Neuronal stem cell (in vitro differentiated cells): ENCODE measurements at regions not wholly inside any gene's neighbourhood (a gene's known extent, or its start where the extent isn't known, plus 50 kb on each side); places are given as distances from the start of the nearest gene placed in this dataset.

Experiments used
- DNase-seq: peaks from one replicate; pipeline ENCODE4 v3.0.0-alpha.2; 2013; ENCODE audit warnings: low spot score
- H2AFZ ChIP-seq: one replicate; pipeline ENCODE4 v1.6.1; 2013; ENCODE audit warnings: mild to moderate bottlenecking, low read length, inconsistent platforms
- H2AK5ac ChIP-seq: 2 replicates; pipeline ENCODE4 v1.6.1; 2013; ENCODE audit warnings: low read depth, mild to moderate bottlenecking, inconsistent platforms, low read length, moderate library complexity, mixed read lengths
- H2BK120ac ChIP-seq: 2 replicates; pipeline ENCODE4 v1.6.1; 2013; ENCODE audit warnings: low read depth, mild to moderate bottlenecking, inconsistent platforms, low read length, moderate library complexity, mixed read lengths
- H2BK12ac ChIP-seq: one replicate; pipeline ENCODE4 v1.6.1; 2013; ENCODE audit warnings: low read length, inconsistent platforms
- H2BK15ac ChIP-seq: 2 replicates; pipeline ENCODE4 v1.6.1; 2013; ENCODE audit warnings: mild to moderate bottlenecking, low read length, inconsistent platforms, mixed read lengths
- H2BK5ac ChIP-seq: one replicate; pipeline ENCODE4 v1.6.1; 2013; ENCODE audit warnings: inconsistent platforms, mild to moderate bottlenecking, low read length, moderate library complexity
- H3K14ac ChIP-seq: one replicate; pipeline ENCODE4 v1.6.1; 2013; ENCODE audit warnings: low read length, inconsistent platforms
- H3K18ac ChIP-seq: 2 replicates; pipeline ENCODE4 v1.6.1; 2013; ENCODE audit warnings: low read length, inconsistent platforms
- H3K23ac ChIP-seq: 2 replicates; pipeline ENCODE4 v1.6.1; 2013; ENCODE audit warnings: low read depth, mild to moderate bottlenecking, mixed read lengths, low read length, inconsistent platforms; ENCODE audit not compliant: poor library complexity
- H3K27ac ChIP-seq: replicated peaks from 3 replicates; pipeline ENCODE4 v1.5.1; 2013; ENCODE audit warnings: low read length, inconsistent platforms
- H3K27me3 ChIP-seq, 3 experiments: 2 replicates each; pipeline ENCODE4 v1.6.1; 2013; ENCODE audit warnings: low read length in 3 of 3, mild to moderate bottlenecking in 2 of 3, inconsistent platforms in 1 of 3, low read depth in 1 of 3, mixed read lengths in 1 of 3, moderate library complexity in 1 of 3; ENCODE audit not compliant: control insufficient read depth in 3 of 3, insufficient read depth in 3 of 3
- H3K36me3 ChIP-seq, 2 donors: replicated peaks in 1 of 2; 2 replicates each; pipeline ENCODE4 v1.6.1; 2013; ENCODE audit warnings: low read length in 2 of 2; ENCODE audit not compliant: control insufficient read depth in 2 of 2, insufficient read depth in 2 of 2
- H3K4ac ChIP-seq: 2 replicates; pipeline ENCODE4 v1.6.1; 2013; ENCODE audit warnings: inconsistent platforms, mild to moderate bottlenecking, low read length, moderate library complexity
- H3K4me1 ChIP-seq, 2 donors: 1 replicate in 1 of 2; 2 replicates in 1 of 2; pipeline ENCODE4 v1.6.1; 2013; ENCODE audit warnings: low read length in 2 of 2, low read depth in 1 of 2; ENCODE audit not compliant: control insufficient read depth in 2 of 2, insufficient read depth in 1 of 2
- H3K4me2 ChIP-seq: one replicate; pipeline ENCODE4 v1.6.1; 2013; ENCODE audit warnings: mild to moderate bottlenecking, low read length, inconsistent platforms; ENCODE audit not compliant: insufficient read depth, poor library complexity, severe bottlenecking
- H3K4me3 ChIP-seq, 2 donors: 2 replicates each; pipeline ENCODE4 v1.5.1; 2013; ENCODE audit warnings: low read length in 2 of 2, mild to moderate bottlenecking in 2 of 2, inconsistent platforms in 1 of 2, moderate library complexity in 1 of 2
- H3K79me1 ChIP-seq: one replicate; pipeline ENCODE4 v1.6.1; 2013; ENCODE audit warnings: low read depth, mild to moderate bottlenecking, inconsistent platforms, low read length, moderate library complexity
- H3K9ac ChIP-seq: one replicate; pipeline ENCODE4 v1.6.1; 2013; ENCODE audit warnings: mild to moderate bottlenecking, low read depth, low read length, inconsistent platforms; ENCODE audit not compliant: poor library complexity
- H3K9me3 ChIP-seq, 2 donors: replicated peaks in 1 of 2; 2 replicates each; pipeline versions ENCODE3 to v1.6.1; 2013; ENCODE audit warnings: low read length in 2 of 2, mild to moderate bottlenecking in 2 of 2, inconsistent platforms in 1 of 2, low read depth in 1 of 2, mixed read lengths in 1 of 2, moderate library complexity in 1 of 2; ENCODE audit not compliant: control insufficient read depth in 2 of 2, insufficient read depth in 1 of 2
- H4K8ac ChIP-seq: one replicate; pipeline ENCODE4 v1.6.1; 2013; ENCODE audit warnings: low read depth, mild to moderate bottlenecking, inconsistent platforms, low read length, moderate library complexity
- H4K91ac ChIP-seq: one replicate; pipeline ENCODE4 v1.6.1; 2013; ENCODE audit warnings: low read length, low read depth, mild to moderate bottlenecking, inconsistent platforms; ENCODE audit not compliant: poor library complexity
- WGBS, 2 donors: extraction: QIAGEN DNeasy Blood & Tissue Kit; methylation state at CpG; one replicate each; pipeline ENCODE4 v1.1.7; 2013; ENCODE audit warnings: missing lambda C conversion rate in 2 of 2, mixed read lengths in 1 of 2; ENCODE audit not compliant: insufficient read length in 2 of 2, insufficient replicate concordance in 1 of 2; ENCODE audit errors: extremely low coverage in 2 of 2; 5-methylcytosine and 5-hydroxymethylcytosine counted together

GRCh38 chr16:60815865-60816264, 1220.4 kb downstream of the CDH8 start:
- WGBS, 2 donors, result no CpG with 5 or more reads among the region's 3 CpGs
- H3K9me3 ChIP-seq, result no peaks in the 10 kb centered on the region

DNA sequence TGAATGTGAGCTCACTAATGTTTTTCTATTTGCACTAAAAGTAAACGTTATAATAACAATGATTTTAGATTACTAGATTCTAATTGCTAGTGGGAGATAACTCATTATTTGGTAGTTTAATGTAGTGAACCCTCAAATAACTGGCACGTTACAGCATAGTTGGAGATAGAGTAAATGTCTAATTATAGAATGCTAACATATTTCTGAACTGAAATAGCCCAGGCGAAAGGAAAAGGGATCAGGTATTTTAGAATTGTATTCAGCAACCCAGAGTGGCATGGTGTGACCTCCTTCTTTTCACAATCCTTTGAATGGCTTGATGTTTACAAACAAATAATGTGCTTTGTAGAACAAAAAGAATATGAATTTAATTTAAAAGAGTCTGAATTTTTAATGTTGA, 1221.2 kb downstream of the CDH8 start:
- H2BK5ac ChIP-seq, result no peak overlapping the region
- DNase-seq, result no peak
- no CpG with 5 or more reads among the region's 3 CpGs for whole genome bisulfite sequencing, 2 donors
- H3K79me1 ChIP-seq, result no peaks in the 10 kb centered on the region
- H2AFZ ChIP-seq, result no peak overlapping the region
- no peak overlapping the region for H3K23ac ChIP-seq
- no peaks in the 10 kb centered on the region for H3K36me3 ChIP-seq
- no peak overlapping the region for H2AK5ac ChIP-seq
- H3K14ac ChIP-seq, result no peak overlapping the region
- no peak overlapping the region for H3K18ac ChIP-seq
- no peak overlapping the region for H2BK15ac ChIP-seq
- H2BK120ac ChIP-seq, result no peak overlapping the region
- H3K4me3 ChIP-seq, result no peak overlapping the region
- no peak overlapping the region for H2BK12ac ChIP-seq
- no peak overlapping the region for H3K27ac ChIP-seq
- no peak overlapping the region for H3K4me2 ChIP-seq
- no peaks in the 10 kb centered on the region for H3K9me3 ChIP-seq
- H3K4me1 ChIP-seq, result no peaks in the 10 kb centered on the region
- H3K27me3 ChIP-seq, result no peaks in the 10 kb centered on the region
- H4K8ac ChIP-seq, result no peak overlapping the region
- H3K4ac ChIP-seq, result no peak overlapping the region
- H4K91ac ChIP-seq, result no peak overlapping the region
- H3K9ac ChIP-seq, result no peak overlapping the region

More at GRCh38 chr16:60815865-60816264, 1220.4 kb downstream of the CDH8 start:
- no peak for DNase-seq
- Histone ChIP-seq H3K4me2 (no peak overlapping the region), H2AFZ (no peak overlapping the region), H2BK120ac (no peak overlapping the region), H3K27me3 (no peaks in the 10 kb centered on the region), H2BK5ac (no peak overlapping the region), H3K79me1 (no peaks in the 10 kb centered on the region), H3K9ac (no peak overlapping the region), H3K36me3 (no peaks in the 10 kb centered on the region), H4K8ac (no peak overlapping the region), H3K23ac (no peak overlapping the region), H2BK15ac (no peak overlapping the region), H3K14ac (no peak overlapping the region), H3K4me1 (no peaks in the 10 kb centered on the region), H2AK5ac (no peak overlapping the region), H3K4me3 (no peak overlapping the region), H4K91ac (no peak overlapping the region), H3K4ac (no peak overlapping the region), H3K27ac (no peak overlapping the region), H2BK12ac (no peak overlapping the region), H3K18ac (no peak overlapping the region)

DNA sequence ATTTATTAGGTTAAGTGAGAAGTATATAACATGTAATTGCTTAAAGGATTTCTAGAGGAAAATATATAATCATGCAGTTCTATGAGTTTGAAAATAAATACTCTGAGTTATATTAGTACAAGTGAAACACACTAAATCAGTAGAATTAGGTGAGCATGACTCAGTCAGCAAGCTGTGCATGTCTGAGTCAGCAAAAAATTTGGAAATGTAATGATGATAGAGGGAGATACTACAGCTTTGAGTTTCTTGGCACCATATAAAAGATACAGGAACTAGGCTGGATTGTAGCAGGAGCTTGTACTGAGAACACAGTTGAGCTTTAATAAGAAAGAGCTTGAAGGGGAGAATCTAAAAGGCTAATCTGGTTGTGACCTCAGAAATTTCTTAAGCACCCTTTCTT, 1224.6 kb downstream of the CDH8 start:
- Histone ChIP-seq H3K27me3 (no peaks in the 10 kb centered on the region), H4K91ac (no peak overlapping the region), H3K14ac (no peak overlapping the region), H2BK12ac (no peak overlapping the region), H2AFZ (no peak overlapping the region), H3K27ac (no peak overlapping the region), H3K9me3 (no peaks in the 10 kb centered on the region), H3K23ac (no peak overlapping the region), H2BK120ac (no peak overlapping the region), H3K79me1 (no peaks in the 10 kb centered on the region), H3K36me3 (no peaks in the 10 kb centered on the region), H3K9ac (no peak overlapping the region), H4K8ac (no peak overlapping the region), H3K18ac (no peak overlapping the region), H2BK15ac (no peak overlapping the region), H3K4me3 (no peak overlapping the region), H3K4ac (no peak overlapping the region), H2AK5ac (no peak overlapping the region), H3K4me2 (no peak overlapping the region), H3K4me1 (no peaks in the 10 kb centered on the region), H2BK5ac (no peak overlapping the region)
- DNase-seq, result no peak

DNA sequence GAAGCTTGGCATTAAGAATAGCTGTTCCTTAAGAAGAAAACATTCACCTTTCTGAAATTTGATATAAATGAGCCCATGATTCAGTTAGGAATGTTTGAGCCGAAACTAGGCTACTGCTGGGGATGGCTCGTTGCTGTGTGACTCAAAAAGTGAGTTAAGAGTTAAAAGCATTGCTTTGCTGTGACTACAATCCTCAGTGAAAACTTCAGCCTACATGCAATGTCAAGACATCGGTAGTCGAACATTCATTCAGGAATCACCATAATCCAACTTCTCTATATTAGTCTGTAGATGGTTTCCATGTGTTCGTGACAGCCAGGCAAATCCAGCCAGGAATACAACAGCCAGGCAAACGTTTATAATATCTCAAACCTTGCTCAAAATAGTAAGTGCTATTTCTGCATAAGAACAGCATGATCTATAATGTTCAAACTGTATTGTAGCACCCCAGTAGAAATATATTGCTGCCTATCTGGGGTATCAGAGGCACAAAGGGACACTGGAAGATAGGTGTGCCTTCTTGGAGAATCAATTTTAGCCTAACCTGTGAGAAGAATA, 1225.1 kb downstream of the CDH8 start:
- H3K4ac ChIP-seq, result no peak overlapping the region
- no peak overlapping the region for H2BK5ac ChIP-seq
- H4K8ac ChIP-seq, result no peak overlapping the region
- no peak overlapping the region for H3K4me3 ChIP-seq
- no peak overlapping the region for H3K14ac ChIP-seq
- H4K91ac ChIP-seq, result no peak overlapping the region
- H2BK120ac ChIP-seq, result no peak overlapping the region
- H3K36me3 ChIP-seq, result no peaks in the 10 kb centered on the region
- H2AK5ac ChIP-seq, result no peak overlapping the region
- no peaks in the 10 kb centered on the region for H3K79me1 ChIP-seq
- no peak overlapping the region for H2BK12ac ChIP-seq
- WGBS, 2 donors, result no CpG with 5 or more reads among the region's 6 CpGs
- no peak overlapping the region for H3K9ac ChIP-seq
- no peaks in the 10 kb centered on the region for H3K4me1 ChIP-seq
- H3K23ac ChIP-seq, result no peak overlapping the region
- H3K18ac ChIP-seq, result no peak overlapping the region
- no peak overlapping the region for H3K4me2 ChIP-seq
- no peaks in the 10 kb centered on the region for H3K27me3 ChIP-seq
- no peaks in the 10 kb centered on the region for H3K9me3 ChIP-seq
- no peak for DNase-seq
- no peak overlapping the region for H2BK15ac ChIP-seq
- H3K27ac ChIP-seq, result no peak overlapping the region
- no peak overlapping the region for H2AFZ ChIP-seq
